LNCaP clone FGC (cell line): ENCODE measurements at regions not wholly inside any gene's neighbourhood (a gene's known extent, or its start where the extent isn't known, plus 50 kb on each side); places are given as distances from the start of the nearest gene placed in this dataset.

Experiments
- DNase-seq: peaks from one replicate; pipeline ENCODE4 v3.0.0-alpha.2; 2011; ENCODE audit warnings: low read depth
- H3K4me3 ChIP-seq: 2 replicates; pipeline ENCODE4 v1.5.1; 2011; ENCODE audit warnings: mild to moderate bottlenecking, low read depth, low read length, control low read depth
- CTCF ChIP-seq: IDR thresholded peaks from 2 replicates; pipeline ENCODE4 v1.5.1; 2012; ENCODE audit warnings: mild to moderate bottlenecking; ENCODE audit not compliant: control insufficient read depth, insufficient read depth; ENCODE audit errors: extremely low read depth

GRCh38 chr18:60981682-60982328, 351.4 kb upstream of the CDH20 start:
- no peak for TF ChIP-seq CTCF
- DNase-seq, result no peak
- no peak overlapping the region for H3K4me3 ChIP-seq

DNA sequence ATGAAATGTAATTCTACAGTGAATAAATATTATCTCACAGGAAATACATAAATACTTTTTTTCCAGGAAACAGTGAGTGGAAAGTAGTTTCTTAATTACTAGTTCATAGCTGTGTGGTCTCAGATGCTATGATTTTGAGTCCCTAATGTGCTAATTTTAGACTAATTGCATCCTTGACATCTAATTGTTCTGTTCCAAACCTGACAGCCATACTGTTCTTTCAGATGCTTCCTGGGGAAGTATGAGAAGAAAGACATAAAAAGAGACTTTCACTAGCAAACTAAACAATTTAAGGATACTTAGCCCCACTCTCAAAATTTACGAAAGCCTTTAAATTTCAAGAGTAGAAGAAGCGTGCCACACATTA, 350.9 kb upstream of the CDH20 start:
- no peak for TF ChIP-seq CTCF
- H3K4me3 ChIP-seq, result no peak overlapping the region
- DNase-seq, result no peak

DNA sequence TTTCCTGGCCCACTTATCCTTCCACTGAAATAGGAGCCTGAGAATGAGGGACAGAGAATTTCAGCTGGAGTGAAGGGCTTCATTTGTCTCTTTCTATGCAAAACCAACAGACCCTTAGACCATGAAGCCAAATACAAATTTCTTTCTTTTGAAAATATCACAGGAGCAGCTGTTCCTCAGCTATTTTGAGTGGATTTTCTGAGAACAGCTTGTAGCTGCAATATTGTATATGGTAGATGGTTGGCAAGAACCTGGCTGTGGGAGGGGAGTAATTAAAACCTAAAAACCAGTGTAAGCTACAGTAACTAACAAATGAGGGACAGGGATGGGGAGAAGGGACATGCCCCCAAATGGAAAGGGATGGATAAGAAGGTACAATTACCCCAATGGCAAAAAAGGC, 350.3 kb upstream of the CDH20 start:
- no peak for DNase-seq
- H3K4me3 ChIP-seq, result no peak overlapping the region
- no peak for TF ChIP-seq CTCF

GRCh38 chr18:60984510-60984909, 348.7 kb upstream of the CDH20 start:
- no peak for TF ChIP-seq CTCF
- DNase-seq, result no peak

GRCh38 chr18:60987963-60988362, 345.3 kb upstream of the CDH20 start:
- DNase-seq, result no peak
- TF ChIP-seq CTCF, result no peak
- H3K4me3 ChIP-seq, result no peak overlapping the region

More at GRCh38 chr18:60984510-60984909, 348.7 kb upstream of the CDH20 start:
- H3K4me3 ChIP-seq, result no peak overlapping the region

DNA sequence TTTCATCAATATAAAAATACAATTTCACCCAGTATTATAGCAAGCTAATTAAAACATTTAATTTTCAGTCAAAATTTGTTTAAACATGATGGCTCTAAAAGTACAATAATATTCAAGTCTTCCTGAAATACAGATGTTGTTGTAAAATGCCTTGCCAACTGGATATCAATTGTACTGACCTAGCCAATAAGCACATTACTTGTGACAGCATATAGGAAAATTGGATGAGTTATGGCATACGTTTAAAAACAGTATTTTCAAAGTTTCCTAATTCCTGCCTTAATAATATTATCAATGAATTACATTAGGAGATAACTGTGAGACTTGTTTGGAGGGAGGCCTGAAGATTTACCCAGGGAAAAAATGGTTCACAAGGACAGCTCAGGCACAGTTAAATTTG, 336.9 kb upstream of the CDH20 start:
- no peak for TF ChIP-seq CTCF
- DNase-seq, result no peak
- H3K4me3 ChIP-seq, result no peak overlapping the region

DNA sequence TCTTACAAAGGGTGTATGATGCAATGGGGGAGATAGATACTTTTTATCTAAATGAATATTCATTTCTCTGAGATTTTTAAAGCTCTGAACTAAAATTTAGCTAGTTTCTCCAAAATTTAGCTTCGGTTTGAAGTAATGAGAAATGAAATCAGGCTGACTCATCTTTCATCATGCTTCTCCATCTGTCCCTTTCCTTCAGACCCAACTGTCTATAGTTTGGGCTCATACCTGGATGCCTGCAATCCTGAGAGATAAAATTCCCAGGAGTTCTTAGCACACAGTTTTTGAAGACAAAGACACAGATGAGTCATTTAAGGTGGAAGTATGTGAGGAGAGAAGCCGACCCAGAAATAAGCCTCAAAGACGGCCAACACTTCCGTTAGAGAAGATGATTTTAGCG, 336.4 kb upstream of the CDH20 start:
- no peak for TF ChIP-seq CTCF
- DNase-seq, result no peak

More for the DNA sequence above, 336.4 kb upstream of the CDH20 start:
- no peak overlapping the region for H3K4me3 ChIP-seq
